NT2/D1 (cell line): ENCODE measurements at regions not wholly inside any gene's neighbourhood (a gene's known extent, or its start where the extent isn't known, plus 50 kb on each side); places are given as distances from the start of the nearest gene placed in this dataset.
"Not testable (repeated sequence)": the region's sequence is repeated elsewhere in the genome, so short reads cannot be mapped to it uniquely, and the experiment has no call there.

Experiments used
- DNase-seq: peaks from one replicate; pipeline ENCODE4 v3.0.0-alpha.2; 2011; ENCODE audit warnings: low read depth, low spot score
- H3K27me3 ChIP-seq: 2 replicates; pipeline ENCODE4 v1.6.0; 2011; ENCODE audit warnings: mild to moderate bottlenecking; ENCODE audit not compliant: insufficient read length, insufficient read depth
- H3K36me3 ChIP-seq: 2 replicates; pipeline ENCODE4 v1.6.1; 2011; ENCODE audit warnings: mild to moderate bottlenecking, low read length, mixed read lengths; ENCODE audit not compliant: insufficient read depth, insufficient read length
- H3K4me1 ChIP-seq: 2 replicates; pipeline ENCODE4 v1.5.1; 2011; ENCODE audit not compliant: insufficient read depth, insufficient read length
- H3K4me3 ChIP-seq: 2 replicates; pipeline ENCODE4 v1.5.1; 2011; ENCODE audit warnings: low read depth; ENCODE audit not compliant: insufficient read length
- H3K9ac ChIP-seq: 2 replicates; pipeline ENCODE4 v1.6.0; 2011; ENCODE audit warnings: low read depth; ENCODE audit not compliant: insufficient read length
- H3K9me3 ChIP-seq: 2 replicates; pipeline ENCODE4 v1.5.1; 2011; ENCODE audit warnings: mild to moderate bottlenecking, low read length; ENCODE audit not compliant: insufficient read depth
- SUZ12 ChIP-seq: IDR thresholded peaks from 2 replicates; pipeline ENCODE4 v1.6.1; 2011; ENCODE audit not compliant: insufficient read length, insufficient read depth; ENCODE audit errors: extremely low read depth
- YY1 ChIP-seq: IDR thresholded peaks from 2 replicates; pipeline ENCODE4 v1.6.1; 2011; ENCODE audit not compliant: insufficient read length, insufficient read depth
- ZNF274 ChIP-seq: IDR thresholded peaks from 2 replicates; pipeline ENCODE4 v1.6.1; 2011; ENCODE audit warnings: mild to moderate bottlenecking, low read depth, low read length

GRCh38 chr2:215787025-215787424 is 226.3 kb downstream of the MREG start:
- DNase-seq: no peak
- Histone ChIP-seq H3K9me3 (no peaks in the 10 kb centered on the region), H3K9ac (no peak overlapping the region), H3K27me3 (no peaks in the 10 kb centered on the region), H3K4me3 (no peak overlapping the region), H3K36me3 (no peaks in the 10 kb centered on the region), H3K4me1 (no peaks in the 10 kb centered on the region)
- TF ChIP-seq YY1: no peak
- TF ChIP-seq SUZ12: no peak
- no peak for TF ChIP-seq ZNF274

GRCh38 chr2:215784371-215784783 is 229.0 kb downstream of the MREG start:
- no peak overlapping the region for H3K9ac ChIP-seq
- H3K9me3 ChIP-seq: no peaks in the 10 kb centered on the region
- H3K36me3 ChIP-seq: no peaks in the 10 kb centered on the region
- TF ChIP-seq ZNF274 (no peak), YY1 (no peak), SUZ12 (no peak)
- DNase-seq: no peak
- no peaks in the 10 kb centered on the region for H3K27me3 ChIP-seq
- H3K4me3 ChIP-seq: no peak overlapping the region
- no peaks in the 10 kb centered on the region for H3K4me1 ChIP-seq

DNA sequence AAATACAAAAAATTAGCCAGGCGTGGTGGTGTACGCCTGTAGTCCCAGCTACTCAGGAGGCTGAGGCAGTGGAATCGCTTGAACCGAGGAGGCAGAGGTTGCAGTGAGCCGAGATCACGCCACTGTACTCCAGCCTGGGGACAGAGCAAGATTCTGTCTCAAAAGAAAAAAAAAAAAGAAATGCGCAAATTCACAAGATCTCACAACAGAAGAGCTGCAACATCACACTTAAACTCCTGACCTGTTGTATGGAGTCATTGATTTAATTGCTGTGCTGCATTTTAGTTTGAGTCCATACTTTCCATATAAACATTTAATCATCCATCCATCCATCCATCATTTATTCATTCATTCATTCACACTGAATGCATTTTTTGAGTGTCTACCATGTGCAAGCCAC is 229.7 kb downstream of the MREG start:
- H3K4me3 ChIP-seq, H3K4me1 ChIP-seq, DNase-seq, H3K9me3 ChIP-seq, H3K9ac ChIP-seq, H3K36me3 ChIP-seq, H3K27me3 ChIP-seq: not testable (repeated sequence)

GRCh38 chr2:215782965-215783364 is 230.4 kb downstream of the MREG start:
- Histone ChIP-seq H3K9me3 (no peaks in the 10 kb centered on the region), H3K4me3 (no peak overlapping the region), H3K9ac (no peak overlapping the region), H3K4me1 (no peaks in the 10 kb centered on the region), H3K36me3 (no peaks in the 10 kb centered on the region), H3K27me3 (no peaks in the 10 kb centered on the region)
- no peak for DNase-seq
- TF ChIP-seq YY1 (no peak), ZNF274 (no peak), SUZ12 (no peak)

GRCh38 chr2:215782295-215782694 is 231.1 kb downstream of the MREG start:
- H3K4me1 ChIP-seq: no peaks in the 10 kb centered on the region
- no peak for DNase-seq
- H3K9me3 ChIP-seq: no peaks in the 10 kb centered on the region
- H3K9ac ChIP-seq: no peak overlapping the region
- H3K4me3 ChIP-seq: no peak overlapping the region
- no peaks in the 10 kb centered on the region for H3K36me3 ChIP-seq
- TF ChIP-seq SUZ12 (no peak), ZNF274 (no peak), YY1 (no peak)
- H3K27me3 ChIP-seq: no peaks in the 10 kb centered on the region

DNA sequence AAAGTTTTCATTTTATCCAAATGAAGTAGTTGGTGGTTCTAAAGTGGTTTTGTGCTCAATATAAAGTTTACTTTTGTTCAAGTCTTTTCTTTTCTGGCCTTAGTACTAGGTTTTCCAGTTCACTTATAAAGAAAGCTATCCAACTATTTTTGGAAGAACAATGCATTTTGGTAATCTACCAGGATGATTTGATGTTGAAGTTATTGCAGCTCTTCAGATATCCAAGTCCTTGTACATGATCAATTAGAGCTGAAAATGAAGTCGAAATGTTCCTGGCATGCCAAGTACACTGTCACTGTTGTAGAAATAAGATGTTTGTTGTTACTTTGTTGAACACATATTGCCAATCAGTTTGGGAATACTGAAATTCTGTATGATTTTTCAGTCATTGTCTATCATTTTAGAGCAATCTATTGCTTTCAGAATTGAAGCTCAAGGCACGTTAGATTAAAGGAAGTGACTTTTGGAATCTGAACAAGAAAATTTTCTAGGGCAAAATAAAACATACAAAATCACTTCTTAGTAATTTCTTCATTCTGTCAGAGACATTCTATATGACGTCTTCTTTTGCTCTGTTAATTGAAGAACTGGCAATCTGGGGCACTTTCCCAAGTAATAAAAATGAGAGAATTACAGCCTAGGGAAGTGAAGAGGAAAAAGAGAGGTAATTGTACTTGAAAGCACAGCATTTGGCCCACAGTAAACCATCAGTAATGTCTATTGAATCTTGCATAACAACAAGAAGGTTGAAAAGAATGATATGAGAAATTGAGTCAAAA is 232.3 kb downstream of the MREG start:
- Histone ChIP-seq H3K27me3 (no peaks in the 10 kb centered on the region), H3K4me3 (no peak overlapping the region)
- no peak for TF ChIP-seq SUZ12
- TF ChIP-seq YY1: no peak

GRCh38 chr2:215780313-215780712 is 233.0 kb downstream of the MREG start:
- H3K9ac ChIP-seq: no peak overlapping the region
- no peaks in the 10 kb centered on the region for H3K36me3 ChIP-seq
- TF ChIP-seq ZNF274: no peak
- no peaks in the 10 kb centered on the region for H3K27me3 ChIP-seq
- H3K9me3 ChIP-seq: no peaks in the 10 kb centered on the region
- DNase-seq: no peak
- H3K4me3 ChIP-seq: no peak overlapping the region
- H3K4me1 ChIP-seq: no peaks in the 10 kb centered on the region

More for the DNA sequence above, 232.3 kb downstream of the MREG start:
- DNase-seq: no peak
- no peaks in the 10 kb centered on the region for H3K9me3 ChIP-seq
- no peak overlapping the region for H3K9ac ChIP-seq
- no peaks in the 10 kb centered on the region for H3K4me1 ChIP-seq
- H3K36me3 ChIP-seq: no peaks in the 10 kb centered on the region

- no peak overlapping the region for H3K4me3 ChIP-seq
- H3K36me3 ChIP-seq: no peaks in the 10 kb centered on the region
- no peak overlapping the region for H3K9ac ChIP-seq
- no peak for TF ChIP-seq SUZ12
- no peak for TF ChIP-seq ZNF274
- no peak for TF ChIP-seq YY1
- no peaks in the 10 kb centered on the region for H3K9me3 ChIP-seq
- no peaks in the 10 kb centered on the region for H3K27me3 ChIP-seq
- no peaks in the 10 kb centered on the region for H3K4me1 ChIP-seq
- no peak for DNase-seq
These were observed 233.4 kb downstream of the MREG start for GRCh38 chr2:215779912-215780311.
